ENCODE measurements at regions not wholly inside any gene's neighbourhood (a gene's known extent, or its start where the extent isn't known, plus 50 kb on each side); places are given as distances from the start of the nearest gene placed in this dataset.
A peak's percentile ranks its signal among the peaks of the same experiment; 100 is the strongest.

DNA sequence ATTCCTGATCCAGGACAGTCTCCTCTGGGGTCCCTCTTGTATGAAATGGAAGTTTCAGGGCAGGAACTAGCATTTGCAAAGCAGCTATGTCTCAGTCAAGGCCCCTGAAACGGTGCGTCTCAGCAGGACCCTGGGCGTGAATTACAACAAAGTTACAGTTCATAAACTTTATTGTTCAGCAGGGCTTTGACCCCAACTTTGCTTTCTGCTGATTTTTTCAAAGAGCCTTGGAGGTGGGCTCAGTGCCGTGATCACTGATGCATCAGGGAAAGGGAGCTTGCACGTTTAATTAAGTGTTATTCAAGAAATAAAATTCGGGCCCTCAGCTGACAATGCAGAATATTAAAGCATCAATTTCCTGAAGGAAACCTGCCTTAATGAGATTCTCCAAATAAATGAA, 260.1 kb upstream of the C16orf82 start:
- no peak overlapping the region for H3K4me3 ChIP-seq (ENCODE audit: severe bottlenecking)
- ATAC-seq (ENCODE audit: low read depth) (no peak), DNase-seq (ENCODE audit: low spot score) (no peak)

DNA sequence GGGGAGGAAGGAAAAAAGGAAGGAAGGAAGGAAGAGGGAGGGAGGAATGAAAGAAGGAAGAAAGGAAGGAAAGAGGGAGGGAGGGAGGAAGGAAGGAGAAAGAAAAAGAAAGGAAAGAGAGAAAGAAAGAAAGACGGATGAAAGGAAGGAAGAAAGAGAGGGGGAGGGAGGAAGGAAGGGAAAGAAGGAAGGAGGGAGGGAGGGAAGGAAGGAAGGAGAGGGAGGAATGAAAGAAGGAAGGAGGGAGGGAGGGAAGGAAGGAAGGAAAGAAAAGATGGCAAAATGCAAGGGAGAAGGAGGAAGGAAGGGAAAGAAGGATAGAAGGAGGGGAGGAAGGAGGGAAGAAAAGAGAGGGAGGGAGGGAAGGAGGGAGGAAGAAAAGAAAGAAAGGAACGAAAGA, 257.3 kb upstream of the C16orf82 start:
- no peak overlapping the region for H3K4me3 ChIP-seq (ENCODE audit: severe bottlenecking)
- H3K36me3 ChIP-seq (ENCODE audit: low read depth), result no peaks in the 10 kb centered on the region
- TF ChIP-seq, protein P1, sequence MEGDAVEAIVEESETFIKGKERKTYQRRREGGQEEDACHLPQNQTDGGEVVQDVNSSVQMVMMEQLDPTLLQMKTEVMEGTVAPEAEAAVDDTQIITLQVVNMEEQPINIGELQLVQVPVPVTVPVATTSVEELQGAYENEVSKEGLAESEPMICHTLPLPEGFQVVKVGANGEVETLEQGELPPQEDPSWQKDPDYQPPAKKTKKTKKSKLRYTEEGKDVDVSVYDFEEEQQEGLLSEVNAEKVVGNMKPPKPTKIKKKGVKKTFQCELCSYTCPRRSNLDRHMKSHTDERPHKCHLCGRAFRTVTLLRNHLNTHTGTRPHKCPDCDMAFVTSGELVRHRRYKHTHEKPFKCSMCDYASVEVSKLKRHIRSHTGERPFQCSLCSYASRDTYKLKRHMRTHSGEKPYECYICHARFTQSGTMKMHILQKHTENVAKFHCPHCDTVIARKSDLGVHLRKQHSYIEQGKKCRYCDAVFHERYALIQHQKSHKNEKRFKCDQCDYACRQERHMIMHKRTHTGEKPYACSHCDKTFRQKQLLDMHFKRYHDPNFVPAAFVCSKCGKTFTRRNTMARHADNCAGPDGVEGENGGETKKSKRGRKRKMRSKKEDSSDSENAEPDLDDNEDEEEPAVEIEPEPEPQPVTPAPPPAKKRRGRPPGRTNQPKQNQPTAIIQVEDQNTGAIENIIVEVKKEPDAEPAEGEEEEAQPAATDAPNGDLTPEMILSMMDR (IDR thresholded peaks at IDR 0.05; ENCODE audit: poor library complexity, severe bottlenecking), result no peak
- no peak overlapping the region for H3K27ac ChIP-seq (ENCODE audit: poor library complexity, severe bottlenecking)
- ATAC-seq (ENCODE audit: low read depth), result no peak
- DNase-seq (ENCODE audit: low spot score), result no peak
- H3K4me1 ChIP-seq (ENCODE audit: insufficient read depth, poor library complexity, severe bottlenecking), result no peaks in the 10 kb centered on the region
- H3K9me3 ChIP-seq (ENCODE audit: severe bottlenecking), result peaks cover 1% of the 10 kb centered on the region
- no peaks in the 10 kb centered on the region for H3K27me3 ChIP-seq (ENCODE audit: insufficient read depth, poor library complexity, severe bottlenecking)

More for the DNA sequence above, 260.1 kb upstream of the C16orf82 start:
- Histone ChIP-seq H3K4me1 (ENCODE audit: insufficient read depth, poor library complexity, severe bottlenecking) (no peaks in the 10 kb centered on the region), H3K36me3 (ENCODE audit: low read depth) (no peaks in the 10 kb centered on the region), H3K27me3 (ENCODE audit: insufficient read depth, poor library complexity, severe bottlenecking) (no peaks in the 10 kb centered on the region), H3K9me3 (ENCODE audit: severe bottlenecking) (peaks cover 1% of the 10 kb centered on the region), H3K27ac (ENCODE audit: poor library complexity, severe bottlenecking) (no peak overlapping the region)
- TF ChIP-seq, protein P1 (IDR thresholded peaks at IDR 0.05; ENCODE audit: poor library complexity, severe bottlenecking), result no peak

DNA sequence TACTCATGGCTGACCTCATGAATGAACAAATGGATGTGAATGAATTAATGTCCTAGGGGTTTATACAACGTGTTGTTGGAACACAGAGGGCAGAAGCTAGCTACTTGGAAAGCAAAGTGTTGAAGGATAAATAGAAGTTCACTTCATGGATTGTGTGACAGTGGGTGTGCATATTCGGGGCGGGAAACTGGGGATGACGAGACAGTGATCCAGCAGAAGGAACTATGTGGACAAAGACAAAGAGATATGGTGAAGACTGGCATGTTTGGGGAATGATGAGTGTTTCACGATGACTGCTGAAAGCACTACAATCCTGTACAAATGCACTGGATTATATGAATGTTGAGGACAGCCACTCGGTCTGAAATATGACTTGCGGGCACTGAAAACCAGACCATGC, 250.5 kb upstream of the C16orf82 start:
- no peaks in the 10 kb centered on the region for H3K36me3 ChIP-seq (ENCODE audit: low read depth)
- H3K27me3 ChIP-seq (ENCODE audit: insufficient read depth, poor library complexity, severe bottlenecking), result no peaks in the 10 kb centered on the region
- ATAC-seq (ENCODE audit: low read depth) (peak; percentile 35; the same call in 1 of the 3 replicates), DNase-seq (ENCODE audit: low spot score) (no peak)
- no peak overlapping the region for H3K4me3 ChIP-seq (ENCODE audit: severe bottlenecking)
- no peaks in the 10 kb centered on the region for H3K9me3 ChIP-seq (ENCODE audit: severe bottlenecking)
- TF ChIP-seq, protein P1 (IDR thresholded peaks at IDR 0.05; ENCODE audit: poor library complexity, severe bottlenecking), result no peak
- no peak overlapping the region for H3K27ac ChIP-seq (ENCODE audit: poor library complexity, severe bottlenecking)
- no peaks in the 10 kb centered on the region for H3K4me1 ChIP-seq (ENCODE audit: insufficient read depth, poor library complexity, severe bottlenecking)

DNA sequence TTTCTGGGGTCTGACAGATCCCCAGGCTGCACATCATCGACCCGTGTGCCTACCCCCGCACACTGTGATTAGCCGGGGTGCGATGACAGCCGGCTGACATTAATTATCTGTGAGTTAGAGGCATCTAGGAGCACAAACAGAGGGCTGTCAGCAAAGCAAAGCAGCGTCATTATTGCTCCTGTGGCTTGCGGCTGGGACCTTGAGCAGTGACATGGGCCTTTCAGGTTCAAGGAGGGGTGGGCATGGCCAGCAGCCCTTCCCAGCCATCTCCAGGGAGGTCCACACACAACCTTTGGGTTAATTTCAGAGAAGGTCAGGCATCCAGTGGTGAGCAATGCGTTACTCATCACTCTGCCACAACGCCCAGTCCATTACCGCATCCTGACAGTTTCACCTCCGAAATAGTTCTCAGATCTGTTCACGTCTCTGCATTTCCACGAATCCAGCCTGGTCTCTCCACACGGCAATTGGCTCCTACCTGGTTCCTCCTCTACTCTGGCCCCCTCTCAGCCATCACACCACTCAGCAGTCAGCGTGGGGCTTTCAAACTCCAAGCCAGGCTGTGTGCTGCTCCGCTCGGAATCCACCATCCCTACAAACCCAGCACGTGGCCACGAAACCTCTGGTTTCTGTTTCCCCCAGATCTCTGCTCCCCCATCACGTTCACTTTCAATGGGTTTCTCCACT, 249.7 kb upstream of the C16orf82 start:
- no peak overlapping the region for H3K27ac ChIP-seq (ENCODE audit: poor library complexity, severe bottlenecking)
- no peak overlapping the region for H3K4me3 ChIP-seq (ENCODE audit: severe bottlenecking)
- H3K9me3 ChIP-seq (ENCODE audit: severe bottlenecking), result no peaks in the 10 kb centered on the region
- ATAC-seq (ENCODE audit: low read depth), result peak; percentile 78
- no peaks in the 10 kb centered on the region for H3K4me1 ChIP-seq (ENCODE audit: insufficient read depth, poor library complexity, severe bottlenecking)
- TF ChIP-seq, protein P1 (IDR thresholded peaks at IDR 0.05; ENCODE audit: poor library complexity, severe bottlenecking), result no peak
- DNase-seq (ENCODE audit: low spot score), result no peak
- no peaks in the 10 kb centered on the region for H3K27me3 ChIP-seq (ENCODE audit: insufficient read depth, poor library complexity, severe bottlenecking)
- H3K36me3 ChIP-seq (ENCODE audit: low read depth), result no peaks in the 10 kb centered on the region

DNA sequence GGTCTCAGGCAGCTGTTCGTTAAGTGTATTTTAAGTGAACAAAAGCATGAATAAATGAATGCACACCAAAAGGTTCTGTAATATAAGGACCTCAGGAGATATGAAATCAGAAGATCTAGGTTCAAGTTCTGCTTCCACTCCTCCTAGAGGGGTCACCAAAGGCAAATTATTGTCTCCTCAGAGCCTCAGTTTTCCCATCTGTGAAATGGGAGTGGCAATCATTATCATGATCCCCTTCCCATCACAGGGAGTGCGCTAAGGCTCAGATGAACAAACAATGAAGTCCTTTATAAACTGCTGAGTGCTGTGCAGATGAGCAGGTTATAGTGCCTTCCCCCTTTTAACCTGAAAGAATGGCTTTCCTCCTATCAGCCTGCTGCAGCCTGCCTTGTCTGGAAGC, 248.3 kb upstream of the C16orf82 start:
- TF ChIP-seq, protein P1 (IDR thresholded peaks at IDR 0.05; ENCODE audit: poor library complexity, severe bottlenecking), result no peak
- Histone ChIP-seq H3K27ac (ENCODE audit: poor library complexity, severe bottlenecking) (no peak overlapping the region), H3K27me3 (ENCODE audit: insufficient read depth, poor library complexity, severe bottlenecking) (no peaks in the 10 kb centered on the region), H3K9me3 (ENCODE audit: severe bottlenecking) (no peaks in the 10 kb centered on the region), H3K4me1 (ENCODE audit: insufficient read depth, poor library complexity, severe bottlenecking) (no peaks in the 10 kb centered on the region), H3K36me3 (ENCODE audit: low read depth) (no peaks in the 10 kb centered on the region), H3K4me3 (ENCODE audit: severe bottlenecking) (no peak overlapping the region)
- ATAC-seq (ENCODE audit: low read depth) (no peak), DNase-seq (ENCODE audit: low spot score) (no peak)

Data from RWPE2 (cell line).